HepG2 (cell line): ENCODE measurements at regions not wholly inside any gene's neighbourhood (a gene's known extent, or its start where the extent isn't known, plus 50 kb on each side); places are given as distances from the start of the nearest gene placed in this dataset.

Source experiments
- ATF6 ChIP-seq: sonication (generic); formaldehyde crosslinking; conservative IDR thresholded peaks from 2 replicates; pipeline ENCODE4 v1.4.0; 2020; ENCODE audit warnings: missing genetic modification reagents
- FOXK2 ChIP-seq: fragments of 450-650 bp; IDR thresholded peaks from 2 replicates; pipeline ENCODE4 v1.6.1; 2016
- POLR2A ChIP-seq, 2 experiments: IDR thresholded peaks; 2 replicates each; pipeline ENCODE4 v1.6.1; 2011; ENCODE audit warnings: low read depth in 2 of 2, low read length in 2 of 2, mild to moderate bottlenecking in 1 of 2, moderate library complexity in 1 of 2; ENCODE audit not compliant: insufficient read depth in 1 of 2
- ZBTB40 ChIP-seq, 2 experiments: fragments of 450-650 bp in 1 of 2; sonication (generic) in 1 of 2; formaldehyde crosslinking in 1 of 2; IDR thresholded peaks; 2 replicates each; pipeline versions ENCODE4 v1.6.1 to v1.8.0; 2016 to 2022; ENCODE audit warnings: antibody characterized with exemption in 1 of 2, mild to moderate bottlenecking in 1 of 2, missing genetic modification reagents in 1 of 2
- ZBTB8A ChIP-seq: sonication (generic); formaldehyde crosslinking; IDR thresholded peaks from 2 replicates; pipeline ENCODE4 v1.4.0; 2020; ENCODE audit warnings: mild to moderate bottlenecking, low read depth, missing genetic modification reagents, borderline replicate concordance
- ZNF546 ChIP-seq: sonication (generic); formaldehyde crosslinking; conservative IDR thresholded peaks from 2 replicates; pipeline ENCODE4 v1.8.1; 2023; ENCODE audit warnings: mild to moderate bottlenecking, missing genetic modification reagents
- ZNF652 ChIP-seq: IDR thresholded peaks from 2 replicates; pipeline ENCODE4 v1.6.1; 2016; ENCODE audit warnings: low read depth, borderline replicate concordance
- ZNF878 ChIP-seq: sonication (generic); formaldehyde crosslinking; IDR thresholded peaks from 2 replicates; pipeline ENCODE4 v1.8.1; 2023; ENCODE audit warnings: mild to moderate bottlenecking, missing genetic modification reagents, moderate library complexity

- TF ChIP-seq ZBTB40 (IDR thresholded peaks at IDR 0.05) (no peak), ZBTB40 (CRISPR knock-in tag; IDR thresholded peaks at IDR 0.05) (no peak), ZNF878 (CRISPR knock-in tag) (no peak), ZNF652 (CRISPR knock-in tag) (no peak), ATF6 (CRISPR knock-in tag) (no peak), POLR2A (IDR thresholded peaks at IDR 0.05; ENCODE audit: insufficient read depth in 1 of 2, low read depth in 2 of 2, low read length in 2 of 2) (no peak), ZNF546 (CRISPR knock-in tag) (no peak), FOXK2 (no peak), ZBTB8A (CRISPR knock-in tag) (no peak)
Observed at GRCh38 chr2:240258685-240259084, 118.2 kb upstream of the OTOS start (continued).
